ENCODE measurements at regions not wholly inside any gene's neighbourhood (a gene's known extent, or its start where the extent isn't known, plus 50 kb on each side); places are given as distances from the start of the nearest gene placed in this dataset.

DNA sequence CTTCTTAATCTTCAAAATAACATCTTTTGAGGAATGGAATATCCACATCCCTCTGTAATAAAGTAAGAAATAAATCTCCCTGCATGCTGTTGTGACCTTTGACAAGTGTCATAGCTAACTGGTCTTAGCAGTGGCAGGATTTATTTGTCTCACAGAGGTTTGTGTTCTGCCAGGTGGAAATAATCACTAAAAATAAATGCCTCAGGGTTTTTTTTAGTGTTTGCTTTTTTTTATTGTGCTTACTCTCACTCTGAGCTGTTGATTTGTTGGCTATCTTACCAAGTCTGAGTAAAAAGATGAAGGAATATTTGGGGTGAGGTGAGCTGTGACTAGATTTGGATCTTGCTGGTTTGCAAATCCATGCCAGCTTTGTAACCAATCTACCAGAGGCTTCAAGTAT is 285.4 kb downstream of the ALG10B start:
- no peak for TF ChIP-seq POLR2A (IDR thresholded peaks at IDR 0.05)
- TF ChIP-seq, protein P1, sequence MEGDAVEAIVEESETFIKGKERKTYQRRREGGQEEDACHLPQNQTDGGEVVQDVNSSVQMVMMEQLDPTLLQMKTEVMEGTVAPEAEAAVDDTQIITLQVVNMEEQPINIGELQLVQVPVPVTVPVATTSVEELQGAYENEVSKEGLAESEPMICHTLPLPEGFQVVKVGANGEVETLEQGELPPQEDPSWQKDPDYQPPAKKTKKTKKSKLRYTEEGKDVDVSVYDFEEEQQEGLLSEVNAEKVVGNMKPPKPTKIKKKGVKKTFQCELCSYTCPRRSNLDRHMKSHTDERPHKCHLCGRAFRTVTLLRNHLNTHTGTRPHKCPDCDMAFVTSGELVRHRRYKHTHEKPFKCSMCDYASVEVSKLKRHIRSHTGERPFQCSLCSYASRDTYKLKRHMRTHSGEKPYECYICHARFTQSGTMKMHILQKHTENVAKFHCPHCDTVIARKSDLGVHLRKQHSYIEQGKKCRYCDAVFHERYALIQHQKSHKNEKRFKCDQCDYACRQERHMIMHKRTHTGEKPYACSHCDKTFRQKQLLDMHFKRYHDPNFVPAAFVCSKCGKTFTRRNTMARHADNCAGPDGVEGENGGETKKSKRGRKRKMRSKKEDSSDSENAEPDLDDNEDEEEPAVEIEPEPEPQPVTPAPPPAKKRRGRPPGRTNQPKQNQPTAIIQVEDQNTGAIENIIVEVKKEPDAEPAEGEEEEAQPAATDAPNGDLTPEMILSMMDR (IDR thresholded peaks at IDR 0.05 in 8 of 11, conservative IDR thresholded peaks at IDR 0.05 in 3 of 11) = no peak
